RWPE2 (cell line): ENCODE measurements at regions not wholly inside any gene's neighbourhood (a gene's known extent, or its start where the extent isn't known, plus 50 kb on each side); places are given as distances from the start of the nearest gene placed in this dataset.

Experiments used
- ATAC-seq: fragments of 200-7000 bp; cut with Tn5 transposase; 3 replicates; pipeline ENCODE4 v1.9.1; 2021; ENCODE audit warnings: low read depth
- DNase-seq: peaks from one replicate; pipeline ENCODE4 v3.0.0-alpha.2; 2020; ENCODE audit warnings: low spot score
- H3K27ac ChIP-seq: fragments of 450-650 bp; 2 replicates; pipeline ENCODE4 v1.5.1; 2017; ENCODE audit warnings: mild to moderate bottlenecking; ENCODE audit not compliant: poor library complexity, severe bottlenecking
- H3K27me3 ChIP-seq: fragments of 250-450 bp; sonication (Bioruptor Pico); 2 replicates; pipeline ENCODE4 v1.5.1; 2021; ENCODE audit warnings: mild to moderate bottlenecking, moderate library complexity; ENCODE audit not compliant: insufficient read depth, poor library complexity, severe bottlenecking
- H3K36me3 ChIP-seq: fragments of 250-450 bp; sonication (Bioruptor Pico); 2 replicates; pipeline ENCODE4 v1.5.1; 2020; ENCODE audit warnings: low read depth, mild to moderate bottlenecking, moderate library complexity
- H3K4me1 ChIP-seq: fragments of 250-450 bp; sonication (Bioruptor Pico); 2 replicates; pipeline ENCODE4 v1.5.1; 2021; ENCODE audit warnings: mild to moderate bottlenecking, moderate library complexity; ENCODE audit not compliant: insufficient read depth, poor library complexity, severe bottlenecking
- H3K4me3 ChIP-seq: fragments of 250-450 bp; sonication (Bioruptor Pico); 2 replicates; pipeline ENCODE4 v1.5.1; 2021; ENCODE audit warnings: mild to moderate bottlenecking, moderate library complexity; ENCODE audit not compliant: severe bottlenecking
- H3K9me3 ChIP-seq: fragments of 250-450 bp; sonication (Bioruptor Pico); 2 replicates; pipeline ENCODE4 v1.5.1; 2021; ENCODE audit warnings: mild to moderate bottlenecking, moderate library complexity; ENCODE audit not compliant: severe bottlenecking
- TF ChIP-seq, protein P1 (sequence below): fragments of 450-650 bp; IDR thresholded peaks from one replicate; pipeline ENCODE4 v1.5.1; 2017; ENCODE audit warnings: mild to moderate bottlenecking, moderate library complexity; ENCODE audit not compliant: poor library complexity, severe bottlenecking

DNA sequence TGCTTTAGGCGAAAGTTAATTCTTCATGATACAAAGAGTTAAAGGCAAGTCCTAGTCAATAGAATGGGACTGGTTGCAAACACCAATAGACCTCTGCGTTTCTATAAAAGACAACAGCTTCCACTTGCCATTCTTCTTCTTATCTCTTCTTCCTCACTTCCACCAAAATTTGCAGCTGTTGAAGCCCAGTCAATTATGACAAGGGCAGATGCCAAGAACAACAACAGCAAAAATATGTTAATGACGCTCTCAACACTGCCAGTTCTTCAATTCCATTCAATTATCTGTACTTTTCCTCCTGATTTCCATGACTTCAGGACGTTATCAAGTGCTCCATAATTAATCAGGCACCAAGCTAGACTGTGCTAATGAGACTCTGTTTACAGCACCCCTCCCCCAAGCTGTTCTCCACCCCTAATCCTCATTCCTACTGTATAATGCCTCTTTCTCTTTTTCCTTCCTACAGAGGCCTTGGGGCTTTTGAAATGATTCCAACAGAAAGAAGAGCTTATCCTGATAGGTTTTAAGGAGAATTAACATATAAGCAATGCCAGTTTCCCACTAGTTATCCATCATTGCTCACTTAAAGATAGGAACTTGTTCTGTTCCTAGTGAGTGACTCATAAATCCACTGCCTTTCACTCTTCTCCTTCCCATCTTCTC is 1160.5 kb downstream of the IGSF11 start:
- Histone ChIP-seq H3K4me3 (no peak overlapping the region), H3K9me3 (no peaks in the 10 kb centered on the region), H3K27me3 (no peaks in the 10 kb centered on the region), H3K36me3 (no peaks in the 10 kb centered on the region), H3K4me1 (no peaks in the 10 kb centered on the region), H3K27ac (no peak overlapping the region)
- ATAC-seq, result no peak
- TF ChIP-seq, protein P1, sequence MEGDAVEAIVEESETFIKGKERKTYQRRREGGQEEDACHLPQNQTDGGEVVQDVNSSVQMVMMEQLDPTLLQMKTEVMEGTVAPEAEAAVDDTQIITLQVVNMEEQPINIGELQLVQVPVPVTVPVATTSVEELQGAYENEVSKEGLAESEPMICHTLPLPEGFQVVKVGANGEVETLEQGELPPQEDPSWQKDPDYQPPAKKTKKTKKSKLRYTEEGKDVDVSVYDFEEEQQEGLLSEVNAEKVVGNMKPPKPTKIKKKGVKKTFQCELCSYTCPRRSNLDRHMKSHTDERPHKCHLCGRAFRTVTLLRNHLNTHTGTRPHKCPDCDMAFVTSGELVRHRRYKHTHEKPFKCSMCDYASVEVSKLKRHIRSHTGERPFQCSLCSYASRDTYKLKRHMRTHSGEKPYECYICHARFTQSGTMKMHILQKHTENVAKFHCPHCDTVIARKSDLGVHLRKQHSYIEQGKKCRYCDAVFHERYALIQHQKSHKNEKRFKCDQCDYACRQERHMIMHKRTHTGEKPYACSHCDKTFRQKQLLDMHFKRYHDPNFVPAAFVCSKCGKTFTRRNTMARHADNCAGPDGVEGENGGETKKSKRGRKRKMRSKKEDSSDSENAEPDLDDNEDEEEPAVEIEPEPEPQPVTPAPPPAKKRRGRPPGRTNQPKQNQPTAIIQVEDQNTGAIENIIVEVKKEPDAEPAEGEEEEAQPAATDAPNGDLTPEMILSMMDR, result no peak
- DNase-seq, result no peak

DNA sequence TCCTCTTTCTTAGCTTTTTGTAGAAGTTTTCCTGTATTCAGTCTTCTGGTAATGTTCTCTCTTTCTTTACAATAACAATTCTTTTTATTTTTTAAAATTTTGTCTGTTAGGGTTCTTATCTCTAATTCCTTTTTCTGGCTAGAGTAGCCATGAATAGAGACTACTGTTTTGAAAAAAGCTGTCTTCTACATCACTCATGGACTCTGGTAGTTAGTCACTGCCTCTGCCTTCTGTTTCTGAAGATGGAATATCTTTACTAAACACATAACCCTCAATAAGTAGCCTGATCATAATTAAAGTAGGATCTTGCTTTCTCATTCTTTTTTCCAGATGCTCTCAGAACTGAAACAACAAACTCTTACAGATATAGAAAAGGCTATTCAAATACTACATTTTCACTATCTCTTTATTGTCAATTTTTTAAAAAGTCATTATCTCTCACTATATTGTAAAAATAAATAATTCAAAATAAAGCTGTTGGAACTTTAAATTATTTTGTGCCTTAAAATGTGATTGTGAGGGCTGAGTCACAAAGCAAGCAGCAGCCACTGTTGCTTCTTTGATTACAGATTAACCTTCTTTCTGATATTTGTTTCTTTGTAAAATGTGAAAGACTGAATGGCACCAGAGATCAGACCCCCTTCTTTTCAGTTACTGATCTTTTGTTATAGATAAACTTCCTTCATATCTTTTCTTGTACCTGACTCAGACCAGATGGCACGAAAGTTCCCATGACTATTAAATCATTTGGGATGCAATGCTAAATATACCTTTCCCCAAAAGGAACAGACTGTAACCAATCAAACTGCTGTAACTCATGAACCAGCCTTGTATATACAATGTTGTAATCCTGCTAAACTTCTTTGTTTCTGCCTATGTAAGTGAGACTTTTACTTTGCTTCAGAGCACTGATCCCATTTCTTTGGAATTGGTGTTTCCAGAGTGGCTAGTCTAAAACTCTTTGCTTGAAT is 1159.5 kb downstream of the IGSF11 start:
- H3K4me3 ChIP-seq, result no peak overlapping the region
- no peak overlapping the region for H3K27ac ChIP-seq
- no peaks in the 10 kb centered on the region for H3K9me3 ChIP-seq
- H3K36me3 ChIP-seq, result no peaks in the 10 kb centered on the region
- TF ChIP-seq, protein P1, result no peak
- no peaks in the 10 kb centered on the region for H3K4me1 ChIP-seq
- H3K27me3 ChIP-seq, result no peaks in the 10 kb centered on the region
- ATAC-seq (no peak), DNase-seq (no peak)

DNA sequence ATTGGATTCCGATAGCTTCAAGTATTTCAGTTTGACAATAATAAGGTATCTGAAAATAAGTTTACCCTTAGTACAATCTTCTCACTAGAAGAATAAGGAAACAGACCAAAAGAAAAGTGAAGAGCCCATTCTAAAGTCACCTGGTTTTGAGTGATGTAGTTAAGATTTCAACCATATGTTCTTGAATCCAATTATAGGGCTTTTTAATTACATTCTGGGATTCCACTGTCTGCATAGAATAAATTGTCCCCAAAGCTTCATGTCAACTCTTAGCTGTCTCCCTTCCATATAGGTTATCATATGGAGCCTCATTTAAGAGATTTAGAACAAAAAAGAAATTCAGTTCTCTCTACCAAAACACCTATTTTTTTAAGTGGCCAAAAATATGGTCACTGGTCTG is 1158.8 kb downstream of the IGSF11 start:
- H3K27ac ChIP-seq, result no peak overlapping the region
- DNase-seq (no peak), ATAC-seq (no peak)
- H3K27me3 ChIP-seq, result no peaks in the 10 kb centered on the region
- H3K4me3 ChIP-seq, result no peak overlapping the region
- H3K36me3 ChIP-seq, result no peaks in the 10 kb centered on the region
- TF ChIP-seq, protein P1, result no peak
- H3K9me3 ChIP-seq, result no peaks in the 10 kb centered on the region
- no peaks in the 10 kb centered on the region for H3K4me1 ChIP-seq

DNA sequence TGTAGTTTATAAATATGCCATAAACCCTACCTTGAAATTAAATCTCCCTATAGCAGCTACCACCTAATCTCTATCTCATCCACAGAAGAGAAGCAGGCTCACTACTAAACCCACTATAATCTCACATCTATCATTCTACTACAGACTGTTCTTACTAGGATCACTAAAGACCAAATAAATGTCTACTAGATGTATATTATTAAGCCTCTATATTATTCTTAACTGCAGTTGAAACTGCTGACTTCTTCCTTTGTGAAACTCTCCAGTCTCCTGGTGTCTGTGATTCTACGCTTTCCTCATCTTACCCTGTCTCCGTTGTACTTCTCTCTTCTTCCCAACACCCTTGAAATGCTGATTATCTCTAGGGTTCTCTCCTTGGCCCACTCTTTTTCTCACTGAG is 1154.0 kb downstream of the IGSF11 start:
- no peak overlapping the region for H3K4me3 ChIP-seq

More for the DNA sequence above, 1154.0 kb downstream of the IGSF11 start:
- no peak overlapping the region for H3K27ac ChIP-seq
- TF ChIP-seq, protein P1, result no peak
- no peaks in the 10 kb centered on the region for H3K9me3 ChIP-seq
- no peak for DNase-seq
- no peaks in the 10 kb centered on the region for H3K36me3 ChIP-seq
- no peaks in the 10 kb centered on the region for H3K27me3 ChIP-seq
- H3K4me1 ChIP-seq, result no peaks in the 10 kb centered on the region
- ATAC-seq, result no peak
